ENCODE measurements at regions not wholly inside any gene's neighbourhood (a gene's known extent, or its start where the extent isn't known, plus 50 kb on each side); places are given as distances from the start of the nearest gene placed in this dataset.

DNA sequence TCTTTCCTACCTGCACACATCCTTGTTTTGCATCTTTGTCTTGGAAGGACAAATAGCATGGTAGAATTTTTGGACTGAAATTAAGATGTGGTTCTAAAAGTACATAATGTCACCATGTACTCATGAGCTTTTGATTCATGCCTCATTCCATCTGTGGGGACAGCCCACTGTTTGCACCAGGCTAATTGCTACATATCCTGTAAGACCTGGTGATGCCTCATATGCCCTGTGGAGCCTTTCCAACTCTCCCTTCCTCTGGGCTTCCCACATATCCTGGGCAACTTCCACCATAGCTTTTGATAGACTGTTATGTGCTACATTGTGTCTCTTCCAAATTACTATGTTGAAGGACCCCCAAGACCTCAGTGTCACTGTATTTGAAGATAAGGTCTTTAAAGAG is 213.6 kb upstream of the PREP start:
- DNase-seq (ENCODE audit: low read depth in 2 of 2), result no peak

GRCh38 chr6:105611606-105612005 is 208.7 kb upstream of the PREP start:
- no peak for DNase-seq (ENCODE audit: low read depth in 2 of 2)

- peak; percentile 76 to 97 for DNase-seq (ENCODE audit: low read depth in 2 of 2)
Observed at GRCh38 chr6:105609375-105609991, 206.6 kb upstream of the PREP start.

- peak in 1 of 2 donors; percentile 84 for DNase-seq (ENCODE audit: low read depth in 2 of 2)
Observed at GRCh38 chr6:105608711-105609374, 206.0 kb upstream of the PREP start.

- no peak for DNase-seq (ENCODE audit: low read depth in 2 of 2)
Observed at GRCh38 chr6:105607636-105608621, 205.0 kb upstream of the PREP start.

DNA sequence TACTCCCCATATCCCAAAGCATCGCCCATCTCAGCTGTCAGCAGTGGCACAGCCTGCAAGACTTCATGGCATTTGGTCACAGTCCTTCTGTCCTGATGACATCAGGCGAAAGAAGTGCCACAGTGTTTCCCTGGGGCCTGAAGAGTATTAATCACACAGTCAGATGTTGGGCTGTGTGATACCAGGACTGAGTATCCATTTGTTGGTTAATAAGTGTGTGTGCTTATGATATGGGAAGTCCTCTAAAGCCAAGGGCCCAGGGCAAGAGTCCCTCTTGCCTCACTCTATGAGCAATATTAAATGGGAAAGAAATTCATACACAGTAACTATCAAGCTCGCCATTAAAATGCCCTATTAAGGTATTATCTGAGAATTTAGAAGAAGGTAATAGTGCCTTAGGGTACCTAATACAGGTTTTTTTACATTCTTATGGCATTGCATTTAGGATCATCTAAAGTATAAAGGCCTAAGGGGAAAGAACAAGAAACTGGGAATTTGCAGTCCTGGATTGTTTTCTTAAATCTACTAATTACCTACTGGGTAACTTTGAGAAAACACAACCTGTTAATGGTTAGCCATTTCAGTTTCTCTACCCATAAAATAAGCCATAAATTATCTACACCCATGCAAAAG is 204.1 kb upstream of the PREP start:
- no peak for DNase-seq (ENCODE audit: low read depth in 2 of 2)

DNA sequence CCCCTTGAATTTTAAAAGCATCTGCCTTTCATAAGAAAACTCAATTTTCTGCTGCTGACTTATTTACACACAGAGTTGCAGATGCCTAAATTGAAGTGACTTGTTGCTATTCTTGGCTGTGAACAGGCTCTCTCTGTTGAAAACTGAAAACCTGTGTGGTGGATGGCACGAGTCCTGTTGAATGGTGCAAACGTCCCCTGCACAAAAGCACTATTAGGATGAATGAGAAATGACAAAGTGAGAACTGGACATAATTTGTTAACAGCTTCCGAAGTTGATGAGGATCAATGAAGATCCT is 201.7 kb upstream of the PREP start:
- no peak for DNase-seq (ENCODE audit: low read depth in 2 of 2)

- DNase-seq (ENCODE audit: low read depth in 2 of 2), result no peak
Observed at GRCh38 chr6:105603788-105604586, 201.1 kb upstream of the PREP start.

- peak; percentile 34 to 47 for DNase-seq (ENCODE audit: low read depth in 2 of 2)
Observed at GRCh38 chr6:105601541-105602236, 198.8 kb upstream of the PREP start.

GRCh38 chr6:105600336-105601260 is 197.7 kb upstream of the PREP start:
- DNase-seq (ENCODE audit: low read depth in 2 of 2), result peak; percentile 33 to 79

DNA sequence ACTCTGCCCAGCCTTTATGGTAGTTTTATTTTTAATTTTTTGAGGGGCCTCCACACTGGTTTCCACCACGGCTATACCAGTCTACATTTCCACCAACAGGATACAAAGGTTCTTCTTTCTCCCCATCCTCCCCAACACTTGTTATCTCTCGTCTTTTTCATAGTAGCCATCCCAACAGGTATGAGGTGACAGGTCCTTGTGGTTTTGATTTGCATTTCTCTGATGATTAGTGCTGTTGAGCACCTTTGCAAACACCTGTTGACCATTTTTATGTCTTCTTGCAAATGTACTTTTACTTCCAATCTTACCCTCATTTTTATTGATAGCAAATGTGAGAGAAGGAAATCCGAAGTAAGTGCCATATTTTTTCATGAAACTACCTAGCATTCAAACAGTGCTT is 195.4 kb upstream of the PREP start:
- no peak for DNase-seq (ENCODE audit: low read depth in 2 of 2)

DNA sequence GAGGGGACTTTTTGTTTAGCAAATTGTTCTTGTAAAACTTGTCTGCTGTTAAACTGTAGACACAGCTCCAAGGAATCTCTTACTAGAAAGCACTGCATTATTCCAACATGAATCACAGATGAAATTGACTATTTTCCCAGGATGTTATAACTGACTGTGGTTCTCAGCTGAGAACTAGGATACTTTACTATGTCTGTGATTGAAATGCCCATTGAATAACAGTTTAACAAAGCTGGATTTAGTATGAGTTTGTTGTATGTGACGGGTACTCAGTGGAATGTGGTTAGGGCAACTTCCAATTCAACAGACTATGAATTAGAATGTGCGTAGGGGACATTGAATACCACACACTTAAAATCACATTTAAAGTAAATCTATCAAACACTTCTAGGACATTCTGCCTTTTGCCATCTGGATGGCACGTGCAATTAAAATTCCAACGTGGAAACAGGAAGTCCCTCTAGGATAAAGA is 193.4 kb upstream of the PREP start:
- DNase-seq (ENCODE audit: low read depth in 2 of 2), result peak in 1 of 2 donors; percentile 90

DNA sequence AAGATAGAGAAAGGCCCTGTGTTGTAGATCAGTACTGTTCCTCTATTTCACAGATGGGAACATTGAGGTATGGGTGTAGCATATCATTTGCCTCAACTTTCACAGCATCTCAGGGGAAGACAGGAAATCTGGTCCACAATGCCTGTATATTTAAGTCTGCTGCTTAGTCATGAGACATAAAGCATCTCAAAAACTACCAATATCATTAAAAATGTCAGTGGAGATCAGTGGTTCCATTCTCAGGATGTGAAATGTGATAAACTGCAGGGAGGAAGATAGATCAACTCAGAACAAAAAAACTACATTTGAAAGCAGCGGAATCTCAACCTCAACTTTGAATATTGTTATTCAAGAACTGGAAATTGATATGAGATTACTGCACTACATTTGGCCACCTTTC is 192.9 kb upstream of the PREP start:
- DNase-seq (ENCODE audit: low read depth in 2 of 2), result peak in 1 of 2 donors; percentile 12

DNA sequence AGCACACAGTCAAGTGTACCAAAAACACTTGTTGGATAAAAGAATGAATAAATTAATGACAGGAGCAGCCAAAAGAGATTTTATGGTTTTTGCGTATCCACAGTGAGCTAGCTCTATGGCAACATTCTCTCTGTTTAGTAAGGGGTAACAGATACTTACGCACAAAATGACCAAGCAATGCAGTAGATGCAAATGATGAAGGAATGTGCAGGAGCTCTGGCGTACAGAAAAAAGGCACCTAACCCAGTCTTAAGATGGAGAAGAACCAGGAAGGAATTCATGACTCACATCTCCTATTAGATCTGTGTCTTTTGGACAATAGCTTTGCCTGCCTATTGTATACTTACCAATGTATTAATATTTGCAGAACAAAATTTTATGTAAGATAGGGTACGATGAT is 191.9 kb upstream of the PREP start:
- peak in 1 of 2 donors; percentile 82 for DNase-seq (ENCODE audit: low read depth in 2 of 2)

DNA sequence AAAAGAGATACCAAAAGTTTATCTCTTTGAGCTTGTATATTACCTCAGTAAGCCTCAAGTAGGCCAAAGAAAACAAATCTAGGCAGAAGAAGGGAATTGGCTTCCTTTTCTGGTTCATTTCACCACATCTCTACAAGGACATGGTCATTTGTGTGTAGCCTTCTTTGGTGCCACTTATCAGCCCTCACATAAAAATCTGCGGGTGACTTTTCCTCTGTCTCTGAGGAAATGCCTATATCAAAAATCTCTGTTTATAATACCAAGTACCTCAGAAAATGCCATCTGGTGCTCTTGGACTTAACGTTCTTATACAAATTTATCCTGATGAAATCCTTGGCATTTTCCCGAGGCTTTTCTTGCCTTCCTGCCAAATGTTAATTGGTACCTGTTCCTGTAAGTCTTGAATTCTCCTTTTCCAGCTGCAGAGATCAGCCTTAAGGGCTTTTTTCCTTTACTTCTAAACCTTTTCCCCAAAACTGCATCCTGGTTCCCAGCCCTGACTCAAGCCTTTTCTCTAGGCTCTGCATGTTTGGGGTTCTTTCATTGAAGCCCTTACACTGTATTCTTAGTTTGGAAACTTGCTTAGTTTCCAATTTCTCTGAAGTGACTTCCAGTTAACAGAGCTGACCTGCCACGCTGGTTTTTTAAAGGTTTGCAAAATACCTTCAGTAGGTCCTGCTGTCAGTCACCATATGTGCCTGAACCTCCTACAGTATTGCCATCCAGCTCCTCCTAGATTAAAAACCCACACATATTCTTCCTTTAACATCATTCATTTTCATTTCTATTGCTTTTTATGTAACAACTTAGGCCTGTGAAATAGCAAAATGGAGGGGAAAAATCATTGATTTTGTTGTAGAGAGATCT is 191.2 kb upstream of the PREP start:
- no peak for DNase-seq (ENCODE audit: low read depth in 2 of 2)

DNA sequence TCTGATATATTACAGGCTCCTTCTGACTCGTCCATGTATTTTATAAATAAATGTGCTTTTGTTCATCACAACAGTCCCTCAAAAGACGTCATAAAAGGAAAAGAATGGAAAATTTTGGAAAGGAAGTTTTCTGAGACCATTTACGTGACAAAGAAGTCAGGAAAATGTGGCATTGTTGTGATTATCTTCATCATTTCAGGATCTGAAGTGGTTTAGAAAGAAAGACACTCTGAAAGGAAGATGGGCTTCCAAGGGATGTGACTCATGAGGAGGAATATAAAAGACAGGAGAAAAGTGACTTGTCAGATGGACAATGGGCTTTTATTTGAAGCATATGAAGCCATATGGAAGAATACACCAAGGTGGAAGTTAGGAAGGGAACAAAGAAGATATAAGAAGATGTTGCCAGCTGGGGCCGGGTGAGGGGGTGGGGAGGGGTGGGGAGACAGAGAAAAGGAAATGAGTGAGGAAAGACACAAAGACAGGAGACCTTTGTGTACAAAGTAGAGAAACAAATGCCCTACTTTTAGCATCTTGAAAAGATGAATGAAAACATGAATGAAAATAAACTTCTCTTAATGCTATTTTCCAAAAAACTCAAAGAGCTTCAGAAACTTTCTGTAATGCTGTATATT is 190.3 kb upstream of the PREP start:
- peak in 1 of 2 donors; percentile 38 for DNase-seq (ENCODE audit: low read depth in 2 of 2)

DNA sequence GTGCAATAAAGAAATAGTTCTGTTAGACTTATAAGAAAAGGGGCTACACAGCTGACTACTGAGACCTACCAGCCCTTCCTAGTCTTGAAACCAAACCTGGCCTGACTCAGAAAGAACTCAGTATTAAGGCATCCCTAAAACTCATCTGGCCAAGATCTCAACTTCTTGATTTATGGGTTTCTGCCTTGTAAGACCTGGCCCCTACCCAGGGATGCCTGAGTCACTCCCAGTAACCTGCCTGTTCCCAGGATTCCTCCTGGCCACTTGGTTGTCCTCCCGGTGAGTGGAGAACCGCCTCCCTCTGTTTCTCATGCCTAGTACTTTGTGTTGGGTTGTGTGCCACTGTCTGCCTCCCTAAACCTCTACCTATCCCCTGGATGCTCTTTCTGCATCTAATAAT is 189.4 kb upstream of the PREP start:
- DNase-seq (ENCODE audit: low read depth in 2 of 2), result peak in 1 of 2 donors; percentile 57

DNA sequence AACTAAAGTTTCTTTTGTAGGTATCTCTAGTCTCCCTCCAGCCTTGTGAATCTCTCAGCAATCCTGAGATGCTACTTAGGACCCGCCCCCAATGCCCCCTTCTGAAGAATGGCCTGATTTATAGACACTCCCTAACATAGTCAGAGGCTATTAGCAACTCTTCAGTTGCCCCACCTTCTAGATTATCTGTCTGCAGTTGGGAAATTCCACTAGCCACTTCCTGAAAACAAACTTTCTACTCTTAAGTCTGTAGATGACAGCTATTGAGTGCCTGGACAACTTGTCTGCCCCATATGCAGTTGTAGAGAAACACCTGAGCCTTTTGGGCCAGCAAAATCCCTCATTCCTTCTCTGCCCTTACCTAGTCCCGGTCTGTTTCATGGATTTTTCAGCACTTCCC is 188.2 kb upstream of the PREP start:
- peak in 1 of 2 donors; percentile 29 for DNase-seq (ENCODE audit: low read depth in 2 of 2)

Data from lung microvascular endothelial cell (primary cell).